Suprapubic skin (tissue), 4 donors: ENCODE measurements at regions not wholly inside any gene's neighbourhood (a gene's known extent, or its start where the extent isn't known, plus 50 kb on each side); places are given as distances from the start of the nearest gene placed in this dataset.

ENCODE experiments used
- CTCF ChIP-seq, 2 donors: fragments of 200-600 bp in 1 of 2; fragments of 450-650 bp in 1 of 2; sonication (generic) in 1 of 2; IDR thresholded peaks; one replicate each; pipeline ENCODE4 v1.5.1; 2016 to 2019; ENCODE audit warnings: antibody characterized with exemption in 2 of 2, mild to moderate bottlenecking in 1 of 2, moderate library complexity in 1 of 2
- EP300 ChIP-seq: sonication (generic); formaldehyde crosslinking; IDR thresholded peaks from one replicate; pipeline ENCODE4 v1.6.1; 2017; ENCODE audit warnings: antibody characterized with exemption
- POLR2A ChIP-seq, 2 donors: fragments of 450-650 bp; IDR thresholded peaks; one replicate each; pipeline ENCODE4 v1.6.1; 2017; ENCODE audit warnings: antibody characterized with exemption in 2 of 2, mild to moderate bottlenecking in 2 of 2, moderate library complexity in 2 of 2
- POLR2AphosphoS5 ChIP-seq, 3 donors: sonication (generic); formaldehyde crosslinking; IDR thresholded peaks; one replicate each; pipeline ENCODE4 v1.6.1; 2017; ENCODE audit warnings: antibody characterized with exemption in 3 of 3

GRCh38 chr1:228979325-228979699 is 244.0 kb downstream of the RHOU start:
- TF ChIP-seq EP300, result no peak
- TF ChIP-seq CTCF (IDR thresholded peaks at IDR 0.05), result no peak
- no peak for TF ChIP-seq POLR2A (IDR thresholded peaks at IDR 0.05)
- TF ChIP-seq POLR2AphosphoS5 (IDR thresholded peaks at IDR 0.05), result no peak
